Sigmoid colon (tissue), 4 donors: ENCODE measurements at regions not wholly inside any gene's neighbourhood (a gene's known extent, or its start where the extent isn't known, plus 50 kb on each side); places are given as distances from the start of the nearest gene placed in this dataset.

ENCODE experiments used
- EP300 ChIP-seq, 4 donors: sonication (generic); formaldehyde crosslinking; IDR thresholded peaks; one replicate each; pipeline ENCODE4 v1.6.1; 2017; ENCODE audit warnings: antibody characterized with exemption in 4 of 4
- POLR2A ChIP-seq, 2 donors: fragments of 450-650 bp; IDR thresholded peaks; one replicate each; pipeline ENCODE4 v1.6.1; 2016; ENCODE audit warnings: antibody characterized with exemption in 2 of 2, mild to moderate bottlenecking in 2 of 2, moderate library complexity in 2 of 2
- POLR2AphosphoS5 ChIP-seq, 4 donors: sonication (generic); formaldehyde crosslinking; IDR thresholded peaks; one replicate each; pipeline ENCODE4 v1.6.1; 2017; ENCODE audit warnings: antibody characterized with exemption in 4 of 4
- TF ChIP-seq, protein P1 (sequence below), 4 experiments: fragments of 450-650 bp in 3 of 4; fragments of 200-600 bp in 1 of 4; IDR thresholded peaks; one replicate each; pipeline ENCODE4 v1.5.1; 2016 to 2019; ENCODE audit warnings: antibody characterized with exemption in 4 of 4, mild to moderate bottlenecking in 3 of 4, moderate library complexity in 2 of 4

DNA sequence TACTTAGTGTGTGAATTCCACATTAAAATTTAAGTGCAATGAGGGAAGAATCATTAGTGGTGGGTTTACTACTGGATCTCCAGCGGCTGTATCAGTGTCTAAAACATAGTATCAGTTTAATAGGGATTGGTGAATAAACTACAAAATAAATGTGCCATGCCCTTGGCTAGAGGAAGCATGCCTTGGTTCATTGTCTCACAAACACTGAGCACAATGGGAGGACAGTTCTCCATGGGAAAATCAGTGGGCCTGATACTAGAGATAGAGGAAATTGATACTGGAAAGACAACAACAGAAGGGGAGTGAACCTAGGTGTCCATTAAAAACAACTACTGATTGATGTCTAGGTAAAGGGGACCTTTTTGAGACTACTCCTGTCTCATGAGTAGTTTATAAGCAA, 971.6 kb downstream of the SUCLG1 start:
- no peak for TF ChIP-seq POLR2AphosphoS5 (IDR thresholded peaks at IDR 0.05)
- no peak for TF ChIP-seq POLR2A (IDR thresholded peaks at IDR 0.05)
- TF ChIP-seq, protein P1, sequence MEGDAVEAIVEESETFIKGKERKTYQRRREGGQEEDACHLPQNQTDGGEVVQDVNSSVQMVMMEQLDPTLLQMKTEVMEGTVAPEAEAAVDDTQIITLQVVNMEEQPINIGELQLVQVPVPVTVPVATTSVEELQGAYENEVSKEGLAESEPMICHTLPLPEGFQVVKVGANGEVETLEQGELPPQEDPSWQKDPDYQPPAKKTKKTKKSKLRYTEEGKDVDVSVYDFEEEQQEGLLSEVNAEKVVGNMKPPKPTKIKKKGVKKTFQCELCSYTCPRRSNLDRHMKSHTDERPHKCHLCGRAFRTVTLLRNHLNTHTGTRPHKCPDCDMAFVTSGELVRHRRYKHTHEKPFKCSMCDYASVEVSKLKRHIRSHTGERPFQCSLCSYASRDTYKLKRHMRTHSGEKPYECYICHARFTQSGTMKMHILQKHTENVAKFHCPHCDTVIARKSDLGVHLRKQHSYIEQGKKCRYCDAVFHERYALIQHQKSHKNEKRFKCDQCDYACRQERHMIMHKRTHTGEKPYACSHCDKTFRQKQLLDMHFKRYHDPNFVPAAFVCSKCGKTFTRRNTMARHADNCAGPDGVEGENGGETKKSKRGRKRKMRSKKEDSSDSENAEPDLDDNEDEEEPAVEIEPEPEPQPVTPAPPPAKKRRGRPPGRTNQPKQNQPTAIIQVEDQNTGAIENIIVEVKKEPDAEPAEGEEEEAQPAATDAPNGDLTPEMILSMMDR (IDR thresholded peaks at IDR 0.05) = no peak
- no peak for TF ChIP-seq EP300 (IDR thresholded peaks at IDR 0.05)
